HepG2 (cell line): ENCODE measurements at regions not wholly inside any gene's neighbourhood (a gene's known extent, or its start where the extent isn't known, plus 50 kb on each side); places are given as distances from the start of the nearest gene placed in this dataset.

ENCODE experiments used
- KAT7 ChIP-seq: IDR thresholded peaks from 2 replicates; pipeline ENCODE4 v1.6.1; 2018; ENCODE audit warnings: borderline replicate concordance, missing compliant biosample characterization
- KLF12 ChIP-seq: sonication (generic); formaldehyde crosslinking; IDR thresholded peaks from 2 replicates; pipeline ENCODE4 v1.4.0; 2020; ENCODE audit warnings: missing genetic modification reagents, borderline replicate concordance
- MIXL1 ChIP-seq: IDR thresholded peaks from 2 replicates; pipeline ENCODE4 v1.6.1; 2016
- NBN ChIP-seq: fragments of 450-650 bp; conservative IDR thresholded peaks from 2 replicates; pipeline ENCODE4 v1.6.1; 2017
- ONECUT2 ChIP-seq: sonication (generic); formaldehyde crosslinking; IDR thresholded peaks from 2 replicates; pipeline ENCODE4 v1.4.0; 2020; ENCODE audit warnings: missing genetic modification reagents
- RFX5 ChIP-seq: IDR thresholded peaks from 2 replicates; pipeline ENCODE4 v1.6.1; 2011; ENCODE audit warnings: low read depth, low read length, improper control_type of control experiment
- SOX13 ChIP-seq, 3 experiments: fragments of 450-650 bp in 1 of 3; sonication (generic) in 1 of 3; formaldehyde crosslinking in 1 of 3; IDR thresholded peaks in 2 of 3; conservative IDR thresholded peaks in 1 of 3; 2 replicates each; pipeline versions ENCODE4 v1.5.0 to v1.6.1; 2016 to 2020; ENCODE audit warnings: antibody characterized with exemption in 1 of 3, mild to moderate bottlenecking in 1 of 3, missing compliant biosample characterization in 1 of 3, missing genetic modification reagents in 1 of 3, moderate library complexity in 1 of 3
- YY1 ChIP-seq: IDR thresholded peaks from 2 replicates; pipeline ENCODE4 v1.6.1; 2011; ENCODE audit warnings: low read length, low read depth, moderate library complexity, mild to moderate bottlenecking; ENCODE audit not compliant: insufficient read depth, insufficient replicate concordance
- ZNF292 ChIP-seq: sonication (generic); formaldehyde crosslinking; IDR thresholded peaks from 2 replicates; pipeline ENCODE4 v1.8.1; 2022; ENCODE audit warnings: mild to moderate bottlenecking, low read depth, missing genetic modification reagents, borderline replicate concordance
- ZNF468 ChIP-seq: sonication (generic); formaldehyde crosslinking; IDR thresholded peaks from 2 replicates; pipeline ENCODE4 v1.8.0; 2022; ENCODE audit warnings: mild to moderate bottlenecking, moderate library complexity, missing genetic modification reagents
- TF ChIP-seq, protein P1 (sequence below): IDR thresholded peaks from 2 replicates; pipeline ENCODE4 v1.4.0; 2020; ENCODE audit warnings: mild to moderate bottlenecking, missing genetic modification reagents
- TF ChIP-seq, protein P2 (sequence below): sonication (generic); formaldehyde crosslinking; IDR thresholded peaks from 2 replicates; pipeline ENCODE4 v1.4.0; 2020; ENCODE audit warnings: mild to moderate bottlenecking, missing genetic modification reagents
- TF ChIP-seq, protein P3 (sequence below): IDR thresholded peaks from 2 replicates; pipeline ENCODE4 v1.6.1; 2018; ENCODE audit warnings: missing genetic modification reagents
- TF ChIP-seq, protein P4 (sequence below): sonication (generic); formaldehyde crosslinking; IDR thresholded peaks from 2 replicates; pipeline ENCODE4 v1.5.0; 2020; ENCODE audit warnings: missing genetic modification reagents
- TF ChIP-seq, protein P5 (sequence below): sonication (generic); formaldehyde crosslinking; IDR thresholded peaks from 2 replicates; pipeline ENCODE4 v1.8.0; 2022; ENCODE audit warnings: missing genetic modification reagents, mild to moderate bottlenecking, moderate library complexity, borderline replicate concordance
- TF ChIP-seq, protein P6 (sequence below): IDR thresholded peaks from 2 replicates; pipeline ENCODE4 v1.6.1; 2016; ENCODE audit warnings: missing biosample characterization, missing genetic modification reagents, low read depth

DNA sequence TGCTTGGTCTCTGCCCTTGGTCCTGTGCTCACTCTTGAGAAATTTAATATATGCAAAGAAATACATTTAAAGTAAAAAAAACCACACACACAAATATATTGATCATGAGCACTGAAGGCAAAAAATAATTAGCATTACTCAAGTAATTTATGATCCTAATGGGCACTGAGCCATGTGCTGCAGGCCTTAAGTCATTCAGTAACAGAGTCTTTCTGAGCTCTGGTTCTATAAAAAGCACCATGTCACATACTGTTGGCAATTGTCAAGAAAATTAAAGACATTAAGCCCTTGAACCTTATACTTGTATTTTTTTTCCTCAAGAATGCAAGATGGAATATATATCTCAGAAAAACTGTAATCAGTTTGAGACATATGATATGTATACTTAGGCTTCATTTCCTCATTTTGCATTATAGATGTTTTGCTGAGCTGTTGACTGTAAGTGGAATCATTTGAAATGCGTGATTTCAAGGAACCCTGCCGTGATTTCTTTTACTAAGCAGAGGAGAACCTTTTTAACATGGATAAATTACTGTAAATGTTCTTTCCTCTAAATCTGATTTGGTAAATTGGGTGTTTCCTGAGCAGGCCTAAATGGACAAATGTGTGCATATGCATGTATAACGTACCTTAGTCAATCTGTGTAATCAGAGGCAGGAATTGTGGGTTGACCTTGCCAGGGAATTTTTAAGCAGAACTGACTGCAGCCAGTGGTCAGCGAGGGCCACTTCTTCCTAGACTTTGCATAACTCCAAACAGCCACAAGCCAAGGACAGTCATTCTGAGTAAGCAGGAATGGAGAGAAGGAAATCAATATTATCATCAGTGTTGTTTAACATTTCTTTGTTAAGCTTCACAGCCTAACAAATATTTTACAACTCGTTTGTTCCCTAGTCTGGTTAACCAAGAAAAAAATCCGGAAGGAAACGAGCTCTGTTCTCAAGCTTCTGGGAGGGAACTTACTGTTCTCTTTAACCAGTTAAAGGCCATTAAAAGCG lies 191.5 kb upstream of the ATP5MC3 start (continued):
- TF ChIP-seq, protein P1, sequence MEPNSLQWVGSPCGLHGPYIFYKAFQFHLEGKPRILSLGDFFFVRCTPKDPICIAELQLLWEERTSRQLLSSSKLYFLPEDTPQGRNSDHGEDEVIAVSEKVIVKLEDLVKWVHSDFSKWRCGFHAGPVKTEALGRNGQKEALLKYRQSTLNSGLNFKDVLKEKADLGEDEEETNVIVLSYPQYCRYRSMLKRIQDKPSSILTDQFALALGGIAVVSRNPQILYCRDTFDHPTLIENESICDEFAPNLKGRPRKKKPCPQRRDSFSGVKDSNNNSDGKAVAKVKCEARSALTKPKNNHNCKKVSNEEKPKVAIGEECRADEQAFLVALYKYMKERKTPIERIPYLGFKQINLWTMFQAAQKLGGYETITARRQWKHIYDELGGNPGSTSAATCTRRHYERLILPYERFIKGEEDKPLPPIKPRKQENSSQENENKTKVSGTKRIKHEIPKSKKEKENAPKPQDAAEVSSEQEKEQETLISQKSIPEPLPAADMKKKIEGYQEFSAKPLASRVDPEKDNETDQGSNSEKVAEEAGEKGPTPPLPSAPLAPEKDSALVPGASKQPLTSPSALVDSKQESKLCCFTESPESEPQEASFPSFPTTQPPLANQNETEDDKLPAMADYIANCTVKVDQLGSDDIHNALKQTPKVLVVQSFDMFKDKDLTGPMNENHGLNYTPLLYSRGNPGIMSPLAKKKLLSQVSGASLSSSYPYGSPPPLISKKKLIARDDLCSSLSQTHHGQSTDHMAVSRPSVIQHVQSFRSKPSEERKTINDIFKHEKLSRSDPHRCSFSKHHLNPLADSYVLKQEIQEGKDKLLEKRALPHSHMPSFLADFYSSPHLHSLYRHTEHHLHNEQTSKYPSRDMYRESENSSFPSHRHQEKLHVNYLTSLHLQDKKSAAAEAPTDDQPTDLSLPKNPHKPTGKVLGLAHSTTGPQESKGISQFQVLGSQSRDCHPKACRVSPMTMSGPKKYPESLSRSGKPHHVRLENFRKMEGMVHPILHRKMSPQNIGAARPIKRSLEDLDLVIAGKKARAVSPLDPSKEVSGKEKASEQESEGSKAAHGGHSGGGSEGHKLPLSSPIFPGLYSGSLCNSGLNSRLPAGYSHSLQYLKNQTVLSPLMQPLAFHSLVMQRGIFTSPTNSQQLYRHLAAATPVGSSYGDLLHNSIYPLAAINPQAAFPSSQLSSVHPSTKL (CRISPR knock-in tag): peak; percentile 77
- peak; percentile 65; the same call in 1 of the 2 replicates for TF ChIP-seq ONECUT2
- TF ChIP-seq, protein P2, sequence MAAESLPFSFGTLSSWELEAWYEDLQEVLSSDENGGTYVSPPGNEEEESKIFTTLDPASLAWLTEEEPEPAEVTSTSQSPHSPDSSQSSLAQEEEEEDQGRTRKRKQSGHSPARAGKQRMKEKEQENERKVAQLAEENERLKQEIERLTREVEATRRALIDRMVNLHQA (CRISPR knock-in tag): no peak
- no peak for TF ChIP-seq YY1
- TF ChIP-seq MIXL1 (CRISPR knock-in tag): peak; percentile 60; the same call in 1 of the 2 replicates
- TF ChIP-seq, protein P3, sequence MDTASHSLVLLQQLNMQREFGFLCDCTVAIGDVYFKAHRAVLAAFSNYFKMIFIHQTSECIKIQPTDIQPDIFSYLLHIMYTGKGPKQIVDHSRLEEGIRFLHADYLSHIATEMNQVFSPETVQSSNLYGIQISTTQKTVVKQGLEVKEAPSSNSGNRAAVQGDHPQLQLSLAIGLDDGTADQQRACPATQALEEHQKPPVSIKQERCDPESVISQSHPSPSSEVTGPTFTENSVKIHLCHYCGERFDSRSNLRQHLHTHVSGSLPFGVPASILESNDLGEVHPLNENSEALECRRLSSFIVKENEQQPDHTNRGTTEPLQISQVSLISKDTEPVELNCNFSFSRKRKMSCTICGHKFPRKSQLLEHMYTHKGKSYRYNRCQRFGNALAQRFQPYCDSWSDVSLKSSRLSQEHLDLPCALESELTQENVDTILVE (CRISPR knock-in tag): no peak
- TF ChIP-seq ZNF292 (CRISPR knock-in tag): no peak
- TF ChIP-seq KLF12 (CRISPR knock-in tag): no peak
- no peak for TF ChIP-seq KAT7
- TF ChIP-seq RFX5: no peak
- no peak for TF ChIP-seq ZNF468
- TF ChIP-seq, protein P4, sequence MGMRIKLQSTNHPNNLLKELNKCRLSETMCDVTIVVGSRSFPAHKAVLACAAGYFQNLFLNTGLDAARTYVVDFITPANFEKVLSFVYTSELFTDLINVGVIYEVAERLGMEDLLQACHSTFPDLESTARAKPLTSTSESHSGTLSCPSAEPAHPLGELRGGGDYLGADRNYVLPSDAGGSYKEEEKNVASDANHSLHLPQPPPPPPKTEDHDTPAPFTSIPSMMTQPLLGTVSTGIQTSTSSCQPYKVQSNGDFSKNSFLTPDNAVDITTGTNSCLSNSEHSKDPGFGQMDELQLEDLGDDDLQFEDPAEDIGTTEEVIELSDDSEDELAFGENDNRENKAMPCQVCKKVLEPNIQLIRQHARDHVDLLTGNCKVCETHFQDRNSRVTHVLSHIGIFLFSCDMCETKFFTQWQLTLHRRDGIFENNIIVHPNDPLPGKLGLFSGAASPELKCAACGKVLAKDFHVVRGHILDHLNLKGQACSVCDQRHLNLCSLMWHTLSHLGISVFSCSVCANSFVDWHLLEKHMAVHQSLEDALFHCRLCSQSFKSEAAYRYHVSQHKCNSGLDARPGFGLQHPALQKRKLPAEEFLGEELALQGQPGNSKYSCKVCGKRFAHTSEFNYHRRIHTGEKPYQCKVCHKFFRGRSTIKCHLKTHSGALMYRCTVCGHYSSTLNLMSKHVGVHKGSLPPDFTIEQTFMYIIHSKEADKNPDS (CRISPR knock-in tag): no peak
- TF ChIP-seq NBN: no peak
- no peak for TF ChIP-seq SOX13 (IDR thresholded peaks at IDR 0.05)
- peak in 1 of 2 experiments; percentile 86; a peak in 2 of 4 replicates for TF ChIP-seq SOX13 (CRISPR knock-in tag; conservative IDR thresholded peaks at IDR 0.05 in 1 of 2, IDR thresholded peaks at IDR 0.05 in 1 of 2)
- TF ChIP-seq, protein P5, sequence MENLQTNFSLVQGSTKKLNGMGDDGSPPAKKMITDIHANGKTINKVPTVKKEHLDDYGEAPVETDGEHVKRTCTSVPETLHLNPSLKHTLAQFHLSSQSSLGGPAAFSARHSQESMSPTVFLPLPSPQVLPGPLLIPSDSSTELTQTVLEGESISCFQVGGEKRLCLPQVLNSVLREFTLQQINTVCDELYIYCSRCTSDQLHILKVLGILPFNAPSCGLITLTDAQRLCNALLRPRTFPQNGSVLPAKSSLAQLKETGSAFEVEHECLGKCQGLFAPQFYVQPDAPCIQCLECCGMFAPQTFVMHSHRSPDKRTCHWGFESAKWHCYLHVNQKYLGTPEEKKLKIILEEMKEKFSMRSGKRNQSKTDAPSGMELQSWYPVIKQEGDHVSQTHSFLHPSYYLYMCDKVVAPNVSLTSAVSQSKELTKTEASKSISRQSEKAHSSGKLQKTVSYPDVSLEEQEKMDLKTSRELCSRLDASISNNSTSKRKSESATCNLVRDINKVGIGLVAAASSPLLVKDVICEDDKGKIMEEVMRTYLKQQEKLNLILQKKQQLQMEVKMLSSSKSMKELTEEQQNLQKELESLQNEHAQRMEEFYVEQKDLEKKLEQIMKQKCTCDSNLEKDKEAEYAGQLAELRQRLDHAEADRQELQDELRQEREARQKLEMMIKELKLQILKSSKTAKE (CRISPR knock-in tag): no peak
- TF ChIP-seq, protein P6, sequence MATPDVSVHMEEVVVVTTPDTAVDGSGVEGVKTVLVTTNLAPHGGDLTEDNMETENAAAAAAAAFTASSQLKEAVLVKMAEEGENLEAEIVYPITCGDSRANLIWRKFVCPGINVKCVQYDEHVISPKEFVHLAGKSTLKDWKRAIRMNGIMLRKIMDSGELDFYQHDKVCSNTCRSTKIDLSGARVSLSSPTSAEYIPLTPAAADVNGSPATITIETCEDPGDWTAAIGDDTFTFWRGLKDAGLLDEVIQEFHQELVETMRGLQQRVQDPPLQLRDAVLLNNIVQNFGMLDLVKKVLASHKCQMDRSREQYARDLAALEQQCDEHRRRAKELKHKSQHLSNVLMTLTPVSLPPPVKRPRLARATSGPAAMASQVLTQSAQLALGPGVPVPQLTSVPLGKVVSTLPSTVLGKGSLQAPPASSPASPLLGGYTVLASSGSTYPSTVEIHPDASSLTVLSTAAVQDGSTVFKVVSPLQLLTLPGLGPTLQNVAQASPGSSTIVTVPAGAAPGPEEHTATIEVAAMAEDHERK (CRISPR knock-in tag): no peak
